PC-9 (cell line): ENCODE measurements at regions not wholly inside any gene's neighbourhood (a gene's known extent, or its start where the extent isn't known, plus 50 kb on each side); places are given as distances from the start of the nearest gene placed in this dataset.

ENCODE experiments used
- EZH2 ChIP-seq: fragments of 200-600 bp; sonication (generic); IDR thresholded peaks from 2 replicates; pipeline ENCODE4 v1.8.0; 2017; ENCODE audit warnings: antibody characterized with exemption, low read depth
- TF ChIP-seq, protein P1 (sequence below): fragments of 200-600 bp; sonication (generic); conservative IDR thresholded peaks from 2 replicates; pipeline ENCODE4 v1.6.1; 2017; ENCODE audit warnings: mixed run types, antibody characterized with exemption, mild to moderate bottlenecking, moderate library complexity

DNA sequence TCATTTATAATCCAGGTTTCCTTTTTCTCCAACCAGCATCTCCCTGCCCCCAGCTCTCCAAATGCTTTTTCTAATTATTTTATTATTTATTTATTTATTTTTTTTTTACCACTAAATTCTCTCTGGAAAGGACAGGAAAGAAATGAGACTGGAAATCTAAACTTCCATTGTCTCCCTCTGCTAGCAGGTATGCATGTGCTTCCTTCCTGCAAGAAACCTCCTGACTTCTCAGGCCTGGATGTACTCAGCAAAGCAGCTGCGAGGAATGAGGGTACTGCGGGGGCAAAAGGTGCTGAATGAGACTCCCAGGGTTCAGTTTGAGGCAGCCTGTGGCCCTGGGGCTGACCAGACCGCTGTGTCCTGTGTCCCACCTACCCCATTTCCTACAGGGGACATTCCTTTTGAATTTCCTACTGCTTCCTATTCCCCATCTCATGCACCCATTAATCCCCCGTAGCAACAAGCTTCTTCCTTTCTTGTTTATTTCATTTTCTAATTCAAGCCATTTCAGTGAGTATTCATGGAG is 324.6 kb upstream of the IGFBP3 start:
- TF ChIP-seq EZH2, result no peak
- TF ChIP-seq, protein P1, sequence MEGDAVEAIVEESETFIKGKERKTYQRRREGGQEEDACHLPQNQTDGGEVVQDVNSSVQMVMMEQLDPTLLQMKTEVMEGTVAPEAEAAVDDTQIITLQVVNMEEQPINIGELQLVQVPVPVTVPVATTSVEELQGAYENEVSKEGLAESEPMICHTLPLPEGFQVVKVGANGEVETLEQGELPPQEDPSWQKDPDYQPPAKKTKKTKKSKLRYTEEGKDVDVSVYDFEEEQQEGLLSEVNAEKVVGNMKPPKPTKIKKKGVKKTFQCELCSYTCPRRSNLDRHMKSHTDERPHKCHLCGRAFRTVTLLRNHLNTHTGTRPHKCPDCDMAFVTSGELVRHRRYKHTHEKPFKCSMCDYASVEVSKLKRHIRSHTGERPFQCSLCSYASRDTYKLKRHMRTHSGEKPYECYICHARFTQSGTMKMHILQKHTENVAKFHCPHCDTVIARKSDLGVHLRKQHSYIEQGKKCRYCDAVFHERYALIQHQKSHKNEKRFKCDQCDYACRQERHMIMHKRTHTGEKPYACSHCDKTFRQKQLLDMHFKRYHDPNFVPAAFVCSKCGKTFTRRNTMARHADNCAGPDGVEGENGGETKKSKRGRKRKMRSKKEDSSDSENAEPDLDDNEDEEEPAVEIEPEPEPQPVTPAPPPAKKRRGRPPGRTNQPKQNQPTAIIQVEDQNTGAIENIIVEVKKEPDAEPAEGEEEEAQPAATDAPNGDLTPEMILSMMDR, result no peak
